Spleen (tissue), 3 donors: ENCODE measurements at regions not wholly inside any gene's neighbourhood (a gene's known extent, or its start where the extent isn't known, plus 50 kb on each side); places are given as distances from the start of the nearest gene placed in this dataset.

Source experiments
- POLR2A ChIP-seq, 3 donors: fragments of 450-650 bp; IDR thresholded peaks; one replicate each; pipeline ENCODE4 v1.5.1; 2017; ENCODE audit warnings: antibody characterized with exemption in 3 of 3, mild to moderate bottlenecking in 1 of 3
- POLR2AphosphoS5 ChIP-seq, 3 donors: sonication (generic); formaldehyde crosslinking; IDR thresholded peaks; one replicate each; pipeline ENCODE4 v1.5.1; 2017; ENCODE audit warnings: antibody characterized with exemption in 3 of 3

- no peak for TF ChIP-seq POLR2AphosphoS5 (IDR thresholded peaks at IDR 0.05)
- no peak for TF ChIP-seq POLR2A (IDR thresholded peaks at IDR 0.05)
These were observed 1003.2 kb upstream of the PCDH20 start for GRCh38 chr13:62418872-62419271.
